IPS-20b (cell line): ENCODE measurements at regions not wholly inside any gene's neighbourhood (a gene's known extent, or its start where the extent isn't known, plus 50 kb on each side); places are given as distances from the start of the nearest gene placed in this dataset.

ENCODE experiments used
- H3K27ac ChIP-seq: one replicate; pipeline ENCODE4 v1.5.1; 2013; ENCODE audit warnings: low read length
- H3K27me3 ChIP-seq: 2 replicates; pipeline ENCODE4 v1.6.1; 2013; ENCODE audit warnings: mild to moderate bottlenecking, low read length, inconsistent platforms; ENCODE audit not compliant: insufficient read depth
- H3K36me3 ChIP-seq: 2 replicates; pipeline ENCODE4 v1.6.1; 2013; ENCODE audit warnings: low read depth, mild to moderate bottlenecking, inconsistent platforms, low read length, moderate library complexity; ENCODE audit not compliant: insufficient read depth
- H3K4me1 ChIP-seq: 2 replicates; pipeline ENCODE4 v1.6.1; 2013; ENCODE audit warnings: mild to moderate bottlenecking, control low read depth, inconsistent platforms, low read length, moderate library complexity; ENCODE audit not compliant: insufficient read depth
- H3K4me3 ChIP-seq: 2 replicates; pipeline ENCODE4 v1.5.1; 2013; ENCODE audit warnings: mild to moderate bottlenecking, low read length, inconsistent platforms
- H3K9ac ChIP-seq: 2 replicates; pipeline ENCODE4 v1.6.1; 2013; ENCODE audit warnings: low read depth, mild to moderate bottlenecking, inconsistent platforms, low read length, moderate library complexity
- H3K9me3 ChIP-seq: 2 replicates; pipeline ENCODE4 v1.6.1; 2013; ENCODE audit warnings: mild to moderate bottlenecking, low read depth, low read length, inconsistent platforms; ENCODE audit not compliant: insufficient read depth

DNA sequence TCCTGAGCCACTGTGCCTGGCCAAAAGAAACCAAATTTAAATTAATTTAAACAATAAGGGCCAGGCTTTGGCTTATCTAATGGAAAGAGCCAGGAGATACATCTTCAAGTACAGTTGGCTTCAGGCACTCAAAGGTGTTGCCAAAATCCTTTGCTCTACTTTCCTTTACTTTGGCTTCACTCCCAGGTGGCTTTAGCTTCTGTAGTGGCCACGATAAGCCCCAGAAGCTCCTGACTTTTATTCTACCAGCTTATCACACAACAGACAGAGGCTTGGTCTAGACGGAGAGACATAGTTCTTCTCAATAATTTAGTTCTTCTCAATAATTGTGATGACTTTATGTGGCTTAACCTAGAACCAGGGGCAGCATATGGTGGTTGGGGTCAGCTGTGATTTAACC, 211.2 kb upstream of the LNX1 start:
- Histone ChIP-seq H3K4me3 (no peak overlapping the region), H3K9me3 (no peaks in the 10 kb centered on the region), H3K27me3 (no peaks in the 10 kb centered on the region), H3K4me1 (no peaks in the 10 kb centered on the region), H3K36me3 (no peaks in the 10 kb centered on the region), H3K27ac (no peak overlapping the region), H3K9ac (no peak overlapping the region)

- Histone ChIP-seq H3K27ac (no peak overlapping the region), H3K9ac (no peak overlapping the region), H3K27me3 (no peaks in the 10 kb centered on the region), H3K9me3 (no peaks in the 10 kb centered on the region), H3K4me3 (no peak overlapping the region), H3K36me3 (no peaks in the 10 kb centered on the region), H3K4me1 (no peaks in the 10 kb centered on the region)
Observed at GRCh38 chr4:53801373-53801772, 210.1 kb upstream of the LNX1 start.

DNA sequence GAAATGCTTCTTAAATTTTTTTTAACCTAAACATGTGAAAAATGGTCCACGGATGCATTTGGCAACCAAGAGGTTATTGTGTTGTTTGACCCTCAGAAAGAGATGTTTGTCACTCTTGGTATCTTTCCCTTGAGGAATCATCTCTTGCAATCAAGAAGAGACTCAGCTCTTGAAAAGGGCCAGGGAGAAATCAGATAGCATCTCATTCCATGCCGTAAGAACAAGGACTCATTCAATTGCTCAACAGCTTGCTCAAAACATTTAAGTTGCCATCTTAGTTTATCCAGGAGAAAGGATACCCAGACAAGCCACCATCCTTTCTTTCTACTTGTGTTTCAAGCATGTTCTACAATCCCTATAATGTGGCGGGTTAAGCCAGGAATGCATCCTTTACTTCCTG, 209.5 kb upstream of the LNX1 start:
- Histone ChIP-seq H3K9ac (no peak overlapping the region), H3K4me1 (no peaks in the 10 kb centered on the region), H3K36me3 (no peaks in the 10 kb centered on the region), H3K4me3 (no peak overlapping the region), H3K27me3 (no peaks in the 10 kb centered on the region), H3K27ac (no peak overlapping the region), H3K9me3 (no peaks in the 10 kb centered on the region)

DNA sequence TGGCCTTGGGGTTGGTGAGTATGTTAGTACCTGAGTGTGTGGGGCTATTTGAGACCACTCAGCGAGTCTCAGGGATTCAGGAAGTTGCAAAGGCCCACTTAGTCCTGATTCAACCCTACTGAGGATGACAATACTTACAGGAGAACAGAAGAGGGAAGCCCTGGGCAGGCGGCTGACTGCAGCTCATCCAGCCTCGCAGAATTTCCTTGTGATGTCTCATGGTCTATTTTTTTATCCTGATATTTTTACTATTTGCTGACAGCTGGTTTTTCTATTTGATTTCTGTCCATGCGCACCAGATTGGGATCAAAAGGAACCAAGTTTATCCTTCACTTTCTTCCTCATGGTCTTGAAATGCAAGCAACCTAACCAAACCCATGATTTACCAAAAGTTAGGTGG, 201.8 kb upstream of the LNX1 start:
- H3K4me3 ChIP-seq = no peak overlapping the region
- H3K27me3 ChIP-seq = no peaks in the 10 kb centered on the region
- no peaks in the 10 kb centered on the region; the same call in 1 of the 2 replicates for H3K9me3 ChIP-seq
- H3K9ac ChIP-seq = no peak overlapping the region
- H3K4me1 ChIP-seq = no peaks in the 10 kb centered on the region
- H3K27ac ChIP-seq = no peak overlapping the region
- H3K36me3 ChIP-seq = no peaks in the 10 kb centered on the region

GRCh38 chr4:53790286-53790685, 199.0 kb upstream of the LNX1 start:
- Histone ChIP-seq H3K27me3 (no peaks in the 10 kb centered on the region), H3K9ac (no peak overlapping the region), H3K9me3 (no peaks in the 10 kb centered on the region; the same call in 1 of the 2 replicates), H3K27ac (no peak overlapping the region), H3K36me3 (no peaks in the 10 kb centered on the region), H3K4me1 (no peaks in the 10 kb centered on the region), H3K4me3 (no peak overlapping the region)

DNA sequence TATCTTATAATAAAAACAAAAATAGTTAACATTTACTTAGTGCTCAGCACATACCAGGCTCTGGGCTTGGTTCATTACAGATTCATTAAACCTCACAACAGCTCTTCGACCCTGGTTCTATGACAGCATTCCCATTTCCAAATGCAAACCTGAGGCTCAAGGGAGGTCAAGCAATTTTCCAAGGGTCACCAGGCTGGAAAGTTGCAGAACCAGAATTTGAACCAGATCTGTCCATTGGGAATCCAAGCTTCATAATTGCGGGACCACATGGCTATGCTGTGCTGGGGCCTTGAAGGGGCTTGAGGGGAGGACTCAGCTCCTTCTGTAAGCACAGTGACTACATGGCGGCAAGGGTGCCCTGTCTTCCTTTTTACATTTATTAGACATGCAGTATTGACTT, 197.3 kb upstream of the LNX1 start:
- Histone ChIP-seq H3K4me1 (no peaks in the 10 kb centered on the region), H3K27ac (no peak overlapping the region), H3K27me3 (no peaks in the 10 kb centered on the region), H3K36me3 (no peaks in the 10 kb centered on the region), H3K4me3 (no peak overlapping the region), H3K9ac (no peak overlapping the region), H3K9me3 (no peaks in the 10 kb centered on the region; the same call in 1 of the 2 replicates)

DNA sequence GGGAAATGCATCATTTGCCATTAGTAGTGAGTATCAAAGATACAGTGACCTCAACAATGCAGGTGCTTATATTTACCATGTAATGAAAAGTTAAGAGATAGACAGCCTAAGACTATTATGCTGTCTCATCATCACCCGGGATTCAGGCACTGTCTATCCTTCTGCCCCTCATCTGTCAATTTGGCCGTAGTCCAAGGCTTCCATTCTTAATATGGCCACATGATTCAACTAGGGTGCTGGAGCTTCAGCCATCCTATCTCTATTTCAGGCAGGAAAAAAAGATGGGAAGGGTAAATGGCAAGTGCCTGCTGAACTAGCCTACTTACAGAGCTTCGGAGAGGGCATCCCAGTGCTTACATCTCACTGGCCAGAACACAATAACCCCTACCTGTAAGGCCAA, 196.7 kb upstream of the LNX1 start:
- Histone ChIP-seq H3K36me3 (no peaks in the 10 kb centered on the region), H3K9me3 (no peaks in the 10 kb centered on the region; the same call in 1 of the 2 replicates), H3K9ac (no peak overlapping the region), H3K4me3 (no peak overlapping the region), H3K27me3 (no peaks in the 10 kb centered on the region), H3K27ac (no peak overlapping the region), H3K4me1 (no peaks in the 10 kb centered on the region)

- no peaks in the 10 kb centered on the region for H3K27me3 ChIP-seq
- H3K9me3 ChIP-seq = no peaks in the 10 kb centered on the region; the same call in 1 of the 2 replicates
- H3K36me3 ChIP-seq = no peaks in the 10 kb centered on the region
- no peak overlapping the region for H3K4me3 ChIP-seq
- H3K4me1 ChIP-seq = no peaks in the 10 kb centered on the region
- H3K9ac ChIP-seq = no peak overlapping the region
- H3K27ac ChIP-seq = no peak overlapping the region
Observed at GRCh38 chr4:53786632-53787031, 195.3 kb upstream of the LNX1 start.

- H3K36me3 ChIP-seq = no peaks in the 10 kb centered on the region
- H3K27me3 ChIP-seq = no peaks in the 10 kb centered on the region
- no peak overlapping the region for H3K27ac ChIP-seq
- H3K9ac ChIP-seq = no peak overlapping the region
- H3K4me3 ChIP-seq = no peak overlapping the region
- no peaks in the 10 kb centered on the region; the same call in 1 of the 2 replicates for H3K9me3 ChIP-seq
- no peaks in the 10 kb centered on the region for H3K4me1 ChIP-seq
Observed at GRCh38 chr4:53785996-53786395, 194.7 kb upstream of the LNX1 start.

GRCh38 chr4:53784112-53784511, 192.8 kb upstream of the LNX1 start:
- Histone ChIP-seq H3K36me3 (no peaks in the 10 kb centered on the region), H3K9me3 (no peaks in the 10 kb centered on the region), H3K9ac (no peak overlapping the region), H3K4me3 (no peak overlapping the region), H3K4me1 (no peaks in the 10 kb centered on the region), H3K27ac (no peak overlapping the region), H3K27me3 (no peaks in the 10 kb centered on the region)

DNA sequence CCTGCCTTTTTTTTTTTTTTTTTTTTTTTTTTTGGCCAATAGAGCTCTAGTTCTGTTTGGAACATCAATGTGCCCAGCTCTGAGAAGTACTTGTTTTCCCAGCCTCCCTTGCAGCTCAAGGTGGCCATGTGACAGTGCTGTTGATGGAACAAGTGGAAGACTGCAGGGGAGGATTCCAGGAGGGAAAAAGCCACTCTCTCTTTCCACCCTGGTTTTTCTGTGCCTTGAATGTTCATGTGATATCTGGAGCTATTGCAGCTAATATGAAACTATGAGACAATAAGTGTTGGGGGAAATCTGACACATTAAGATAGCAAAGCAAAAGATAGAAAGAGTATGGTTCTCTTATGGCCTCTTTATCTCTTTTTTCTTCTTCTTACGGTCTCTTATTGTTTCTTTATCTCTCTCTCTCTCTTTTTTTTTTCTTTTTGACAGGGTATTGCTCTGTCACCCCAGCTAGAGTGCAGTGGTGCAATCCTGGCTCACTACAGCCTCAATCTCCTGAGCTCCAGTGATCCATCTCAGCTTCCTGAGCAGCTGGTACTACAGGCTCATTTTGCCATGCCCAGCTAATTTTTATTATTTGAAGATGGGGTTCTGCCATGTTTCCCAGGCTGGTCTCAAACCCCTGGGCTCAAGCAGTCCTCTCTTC, 192.0 kb upstream of the LNX1 start:
- H3K9ac ChIP-seq = no peak overlapping the region
- H3K9me3 ChIP-seq = no peaks in the 10 kb centered on the region
- no peaks in the 10 kb centered on the region for H3K27me3 ChIP-seq
- H3K4me1 ChIP-seq = no peaks in the 10 kb centered on the region
- no peak overlapping the region for H3K27ac ChIP-seq
- H3K4me3 ChIP-seq = no peak overlapping the region
- no peaks in the 10 kb centered on the region for H3K36me3 ChIP-seq

- no peak overlapping the region for H3K9ac ChIP-seq
- no peaks in the 10 kb centered on the region for H3K4me1 ChIP-seq
- no peaks in the 10 kb centered on the region for H3K36me3 ChIP-seq
- no peaks in the 10 kb centered on the region for H3K9me3 ChIP-seq
- no peaks in the 10 kb centered on the region for H3K27me3 ChIP-seq
- no peak overlapping the region for H3K4me3 ChIP-seq
- H3K27ac ChIP-seq = no peak overlapping the region
Observed at GRCh38 chr4:53782458-53782845, 191.2 kb upstream of the LNX1 start.
